Testis (tissue), 2 donors: ENCODE measurements at regions not wholly inside any gene's neighbourhood (a gene's known extent, or its start where the extent isn't known, plus 50 kb on each side); places are given as distances from the start of the nearest gene placed in this dataset.
"Not testable (repeated sequence)": the region's sequence is repeated elsewhere in the genome, so short reads cannot be mapped to it uniquely, and the experiment has no call there.

Experiments
- DNase-seq: peaks from one replicate; pipeline ENCODE4 v3.0.0-alpha.2; 2019
- H3K27ac ChIP-seq, 2 donors: fragments of 200-600 bp; sonication (generic); one replicate each; pipeline ENCODE4 v1.5.1; 2019
- H3K27me3 ChIP-seq: fragments of 200-600 bp; sonication (generic); one replicate; pipeline ENCODE4 v1.5.1; 2019
- H3K36me3 ChIP-seq: fragments of 200-600 bp; sonication (generic); one replicate; pipeline ENCODE4 v1.5.1; 2017; ENCODE audit warnings: low read depth; ENCODE audit errors: missing control alignments
- H3K4me1 ChIP-seq: fragments of 200-600 bp; sonication (generic); one replicate; pipeline ENCODE4 v1.5.1; 2019
- H3K4me3 ChIP-seq, 2 donors: fragments of 200-600 bp; sonication (generic); one replicate each; pipeline ENCODE4 v1.5.1; 2017 to 2019
- H3K9me3 ChIP-seq: fragments of 200-600 bp; sonication (generic); one replicate; pipeline ENCODE4 v1.5.1; 2017
- POLR2A ChIP-seq: fragments of 450-650 bp; IDR thresholded peaks from one replicate; pipeline ENCODE4 v1.6.1; 2017; ENCODE audit warnings: antibody characterized with exemption, mild to moderate bottlenecking, moderate library complexity
- WGBS, 2 donors: methylation state at CpG; one replicate each; pipeline ENCODE4 v1.1.5; 2018; 5-methylcytosine and 5-hydroxymethylcytosine counted together
- intact Hi-C: fragments of 100-400 bp; cut with DNase I; formaldehyde crosslinking; loops from one replicate; pipeline ENCODE4 v1.15.1; 2023; ENCODE audit warnings: low total_unique reads
- TF ChIP-seq, protein P1 (sequence below), 3 experiments: fragments of 450-650 bp in 2 of 3; fragments of 200-600 bp in 1 of 3; sonication (generic) in 1 of 3; IDR thresholded peaks; one replicate each; pipeline ENCODE4 v1.5.1; 2016 to 2019; ENCODE audit warnings: antibody characterized with exemption in 3 of 3, mild to moderate bottlenecking in 2 of 3, moderate library complexity in 1 of 3

DNA sequence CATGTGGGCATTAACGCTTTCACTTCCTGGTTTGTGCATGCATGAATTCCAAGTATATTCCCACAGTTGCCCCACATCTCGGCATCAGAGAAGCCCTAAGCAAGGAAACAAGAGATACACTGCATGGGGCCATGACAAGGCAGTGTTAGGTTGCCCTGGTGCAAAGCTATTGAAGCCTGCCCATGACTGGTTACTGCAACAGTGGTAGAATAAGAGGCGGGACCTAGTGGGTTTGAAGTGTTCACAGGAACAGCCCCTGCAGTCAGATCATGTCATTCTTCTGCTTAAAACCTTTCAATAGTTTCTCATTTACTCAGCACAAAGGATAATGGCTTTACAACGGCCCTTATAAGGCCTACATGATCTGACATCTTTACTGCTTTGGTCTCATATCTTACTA lies 80.9 kb upstream of the TOPAZ1 start:
- no peak overlapping the region for H3K27ac ChIP-seq
- no peaks in the 10 kb centered on the region for H3K9me3 ChIP-seq
- intact Hi-C loops, result no loop called here
- H3K4me3 ChIP-seq, result no peak overlapping the region
- DNase-seq, result no peak
- 87% methylated on average over 4 of the region's 4 CpGs for WGBS, 2 donors
- H3K36me3 ChIP-seq, result no peaks in the 10 kb centered on the region
- H3K27me3 ChIP-seq, result no peaks in the 10 kb centered on the region
- H3K4me1 ChIP-seq, result no peaks in the 10 kb centered on the region
- TF ChIP-seq, protein P1, sequence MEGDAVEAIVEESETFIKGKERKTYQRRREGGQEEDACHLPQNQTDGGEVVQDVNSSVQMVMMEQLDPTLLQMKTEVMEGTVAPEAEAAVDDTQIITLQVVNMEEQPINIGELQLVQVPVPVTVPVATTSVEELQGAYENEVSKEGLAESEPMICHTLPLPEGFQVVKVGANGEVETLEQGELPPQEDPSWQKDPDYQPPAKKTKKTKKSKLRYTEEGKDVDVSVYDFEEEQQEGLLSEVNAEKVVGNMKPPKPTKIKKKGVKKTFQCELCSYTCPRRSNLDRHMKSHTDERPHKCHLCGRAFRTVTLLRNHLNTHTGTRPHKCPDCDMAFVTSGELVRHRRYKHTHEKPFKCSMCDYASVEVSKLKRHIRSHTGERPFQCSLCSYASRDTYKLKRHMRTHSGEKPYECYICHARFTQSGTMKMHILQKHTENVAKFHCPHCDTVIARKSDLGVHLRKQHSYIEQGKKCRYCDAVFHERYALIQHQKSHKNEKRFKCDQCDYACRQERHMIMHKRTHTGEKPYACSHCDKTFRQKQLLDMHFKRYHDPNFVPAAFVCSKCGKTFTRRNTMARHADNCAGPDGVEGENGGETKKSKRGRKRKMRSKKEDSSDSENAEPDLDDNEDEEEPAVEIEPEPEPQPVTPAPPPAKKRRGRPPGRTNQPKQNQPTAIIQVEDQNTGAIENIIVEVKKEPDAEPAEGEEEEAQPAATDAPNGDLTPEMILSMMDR (IDR thresholded peaks at IDR 0.05), result no peak
- TF ChIP-seq POLR2A, result no peak

- WGBS, 2 donors, result 84 to 87% methylated on average over 4 of the region's 4 CpGs
- H3K36me3 ChIP-seq, result no peaks in the 10 kb centered on the region
- intact Hi-C loops, result no loop called here
- TF ChIP-seq POLR2A, result no peak
- TF ChIP-seq, protein P1 (IDR thresholded peaks at IDR 0.05), result no peak
- H3K4me3 ChIP-seq, result no peak overlapping the region
- no peaks in the 10 kb centered on the region for H3K27me3 ChIP-seq
- DNase-seq, result no peak
- H3K9me3 ChIP-seq, result no peaks in the 10 kb centered on the region
- no peaks in the 10 kb centered on the region for H3K4me1 ChIP-seq
- H3K27ac ChIP-seq, result no peak overlapping the region
Measured at GRCh38 chr3:44171891-44172290, 69.8 kb upstream of the TOPAZ1 start.

DNA sequence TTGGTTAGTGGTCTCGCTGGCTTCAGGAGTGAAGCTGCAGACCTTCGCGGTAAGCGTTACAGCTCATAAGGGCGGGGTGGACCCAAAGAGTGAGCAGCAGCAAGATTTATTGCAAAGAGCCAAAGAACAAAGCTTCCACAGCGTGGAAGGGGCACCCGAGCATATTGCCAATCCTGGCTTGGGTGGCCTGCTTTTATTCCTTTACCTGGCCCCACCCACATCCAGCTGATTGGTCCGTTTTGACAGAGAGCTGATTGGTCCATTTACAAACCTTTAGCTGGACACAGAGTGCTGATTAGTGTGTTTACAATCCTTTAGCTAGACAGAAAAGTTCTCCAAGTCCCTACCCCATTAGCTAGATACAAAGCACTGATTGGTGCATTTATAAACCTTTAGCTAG lies 69.0 kb upstream of the TOPAZ1 start:
- H3K4me1 ChIP-seq, H3K27me3 ChIP-seq, H3K27ac ChIP-seq, H3K36me3 ChIP-seq, H3K9me3 ChIP-seq, intact Hi-C loops: not testable (repeated sequence)
- 78 to 88% methylated on average over 8 of the region's 8 CpGs for WGBS, 2 donors
- peak overlapping the region in 1 of 2 donors; percentile 18 for H3K4me3 ChIP-seq
- peak; percentile 25 for DNase-seq

DNA sequence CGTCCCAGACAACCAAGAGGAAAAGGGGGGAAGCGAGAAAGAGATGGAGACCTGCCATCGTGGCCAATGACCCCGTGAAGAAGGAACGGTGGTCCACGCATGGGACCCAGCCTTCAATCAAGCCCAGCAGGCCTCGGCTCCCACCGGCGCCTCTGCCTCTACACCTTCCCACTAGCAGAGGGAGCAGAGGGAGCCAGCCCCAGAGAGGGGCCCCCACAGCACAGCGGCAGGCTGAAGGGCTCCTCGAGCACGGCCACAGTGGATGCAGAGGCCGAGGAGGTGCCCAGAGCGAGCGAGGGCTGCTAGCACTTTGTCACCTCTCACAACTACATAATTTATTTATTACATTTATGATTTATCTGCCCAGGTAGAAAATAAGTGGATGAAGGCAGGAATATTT lies 68.4 kb upstream of the TOPAZ1 start:
- H3K36me3 ChIP-seq, result no peaks in the 10 kb centered on the region
- no peak overlapping the region for H3K27ac ChIP-seq
- no peaks in the 10 kb centered on the region for H3K4me1 ChIP-seq
- intact Hi-C loops, result no loop called here
- WGBS, 2 donors, result 74 to 75% methylated on average over 14 to 15 of the region's 15 CpGs
- H3K27me3 ChIP-seq, result no peaks in the 10 kb centered on the region
- no peaks in the 10 kb centered on the region for H3K9me3 ChIP-seq
- no peak for DNase-seq
- peak overlapping the region in 1 of 2 donors; percentile 18 for H3K4me3 ChIP-seq
- TF ChIP-seq, protein P1 (IDR thresholded peaks at IDR 0.05), result no peak
- no peak for TF ChIP-seq POLR2A

DNA sequence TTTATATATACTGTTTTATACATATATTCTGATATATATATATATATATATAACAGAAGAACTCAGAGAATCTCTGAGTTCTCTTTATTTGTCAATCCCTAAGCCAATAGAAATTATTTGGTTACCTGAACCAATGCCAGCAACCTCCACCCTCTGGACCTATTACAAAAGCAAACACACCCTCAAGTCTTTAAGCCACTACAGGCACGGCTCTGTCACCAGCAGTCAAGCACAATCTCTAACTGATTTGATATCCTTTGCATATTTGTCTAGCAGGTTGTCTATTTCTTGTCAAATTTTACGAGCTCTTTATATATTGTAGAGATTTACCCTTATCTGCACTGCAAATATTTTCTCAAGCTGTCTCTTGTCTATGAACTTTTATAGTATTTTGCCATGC lies 66.6 kb upstream of the TOPAZ1 start:
- Histone ChIP-seq H3K4me1 (no peaks in the 10 kb centered on the region), H3K4me3 (no peak overlapping the region), H3K36me3 (no peaks in the 10 kb centered on the region), H3K27me3 (no peaks in the 10 kb centered on the region), H3K9me3 (no peaks in the 10 kb centered on the region), H3K27ac (no peak overlapping the region)
- intact Hi-C loops, result no loop called here
- 80 to 86% methylated on average over 2 of the region's 2 CpGs for WGBS, 2 donors
- no peak for DNase-seq
- no peak for TF ChIP-seq POLR2A
- TF ChIP-seq, protein P1 (IDR thresholded peaks at IDR 0.05), result no peak
